HEK293 (cell line): ENCODE measurements at regions not wholly inside any gene's neighbourhood (a gene's known extent, or its start where the extent isn't known, plus 50 kb on each side); places are given as distances from the start of the nearest gene placed in this dataset.

Source experiments
- CTCF ChIA-PET: fragments of 350-600 bp; formaldehyde crosslinking; extraction: SDS; loops from one replicate; lab custom pipeline; 2021; ENCODE audit warnings: antibody characterized with exemption; lab: Yijun Ruan, JAX
- POLR2A ChIA-PET: fragments of 300-600 bp; formaldehyde crosslinking; extraction: SDS; loops from one replicate; lab custom pipeline; 2020; ENCODE audit warnings: antibody characterized with exemption, inconsistent platforms; lab: Yijun Ruan, JAX
- H3K27ac ChIP-seq: fragments of 200-500 bp; sonication (Bioruptor generic); 2 replicates; pipeline ENCODE4 v1.5.1; 2014; ENCODE audit warnings: low read depth, low read length, control low read depth, inconsistent platforms; ENCODE audit errors: extremely low read depth
- H3K36me3 ChIP-seq, 2 experiments: fragments of 200-500 bp in 1 of 2; sonication (Bioruptor generic) in 1 of 2; 1 replicate in 1 of 2; 2 replicates in 1 of 2; pipeline ENCODE4 v1.5.1; 2014 to 2017; ENCODE audit warnings: inconsistent platforms in 2 of 2, low read length in 2 of 2; ENCODE audit not compliant: control insufficient read depth in 2 of 2, insufficient read depth in 1 of 2
- H3K4me1 ChIP-seq: fragments of 200-500 bp; sonication (Bioruptor generic); 2 replicates; pipeline ENCODE4 v1.5.1; 2014; ENCODE audit warnings: mild to moderate bottlenecking, low read length, inconsistent platforms; ENCODE audit not compliant: control insufficient read depth, insufficient read depth
- H3K4me3 ChIP-seq: 2 replicates; pipeline ENCODE4 v1.5.1; 2011; ENCODE audit warnings: low read depth, mild to moderate bottlenecking, control low read depth, low read length, moderate library complexity
- H3K9me3 ChIP-seq: fragments of 200-500 bp; sonication (Bioruptor generic); 2 replicates; pipeline ENCODE4 v1.5.1; 2014; ENCODE audit warnings: low read depth, low read length, inconsistent platforms; ENCODE audit not compliant: control insufficient read depth, insufficient read depth
- IKZF3 ChIP-seq: fragments of 450-650 bp; IDR thresholded peaks from 2 replicates; pipeline ENCODE4 v1.5.0; 2018; ENCODE audit warnings: missing biosample characterization, mild to moderate bottlenecking, missing genetic modification characterization, moderate library complexity
- KLF1 ChIP-seq: fragments of 450-650 bp; formaldehyde crosslinking; IDR thresholded peaks from 2 replicates; pipeline ENCODE4 v1.5.1; 2016; ENCODE audit warnings: missing biosample characterization, missing genetic modification characterization
- KLF9 ChIP-seq: fragments of 450-650 bp; formaldehyde crosslinking; IDR thresholded peaks from 2 replicates; pipeline ENCODE4 v1.5.1; 2016; ENCODE audit warnings: missing biosample characterization, missing genetic modification characterization, low read depth
- MZF1 ChIP-seq: fragments of 450-650 bp; formaldehyde crosslinking; IDR thresholded peaks from 2 replicates; pipeline ENCODE4 v1.5.1; 2017; ENCODE audit warnings: missing biosample characterization, missing genetic modification characterization, borderline replicate concordance
- SALL2 ChIP-seq: fragments of 450-650 bp; formaldehyde crosslinking; IDR thresholded peaks from 2 replicates; pipeline ENCODE4 v1.5.0; 2017; ENCODE audit warnings: missing biosample characterization, mild to moderate bottlenecking, missing genetic modification characterization, borderline replicate concordance
- SCRT2 ChIP-seq: fragments of 450-650 bp; formaldehyde crosslinking; IDR thresholded peaks from 2 replicates; pipeline ENCODE4 v1.5.1; 2016; ENCODE audit warnings: missing biosample characterization, missing genetic modification characterization
- SP2 ChIP-seq: fragments of 450-650 bp; formaldehyde crosslinking; IDR thresholded peaks from 2 replicates; pipeline ENCODE4 v1.5.1; 2016; ENCODE audit warnings: missing biosample characterization, missing genetic modification characterization
- WT1 ChIP-seq: fragments of 450-650 bp; formaldehyde crosslinking; IDR thresholded peaks from 2 replicates; pipeline ENCODE4 v1.5.1; 2016; ENCODE audit warnings: missing biosample characterization, missing genetic modification characterization
- YY2 ChIP-seq: fragments of 450-650 bp; formaldehyde crosslinking; IDR thresholded peaks from 2 replicates; pipeline ENCODE4 v1.5.1; 2016; ENCODE audit warnings: missing biosample characterization, missing genetic modification characterization
- ZBTB10 ChIP-seq: fragments of 450-650 bp; formaldehyde crosslinking; IDR thresholded peaks from 2 replicates; pipeline ENCODE4 v1.5.1; 2016; ENCODE audit warnings: missing biosample characterization, missing genetic modification characterization
- ZBTB17 ChIP-seq: fragments of 450-650 bp; formaldehyde crosslinking; IDR thresholded peaks from 2 replicates; pipeline ENCODE4 v1.5.1; 2016; ENCODE audit warnings: missing biosample characterization, missing genetic modification characterization
- ZBTB8A ChIP-seq: fragments of 450-650 bp; formaldehyde crosslinking; IDR thresholded peaks from 2 replicates; pipeline ENCODE4 v1.5.1; 2016; ENCODE audit warnings: missing biosample characterization, missing genetic modification characterization
- ZFP3 ChIP-seq: fragments of 450-650 bp; formaldehyde crosslinking; IDR thresholded peaks from 2 replicates; pipeline ENCODE4 v1.5.1; 2016; ENCODE audit warnings: low read depth, missing biosample characterization, missing genetic modification characterization
- ZFP69B ChIP-seq: fragments of 450-650 bp; formaldehyde crosslinking; IDR thresholded peaks from 2 replicates; pipeline ENCODE4 v1.5.1; 2016; ENCODE audit warnings: missing biosample characterization, missing genetic modification characterization
- ZNF114 ChIP-seq: fragments of 450-650 bp; formaldehyde crosslinking; IDR thresholded peaks from 2 replicates; pipeline ENCODE4 v1.5.0; 2017; ENCODE audit warnings: missing biosample characterization, missing genetic modification characterization
- ZNF121 ChIP-seq: fragments of 450-650 bp; formaldehyde crosslinking; IDR thresholded peaks from 2 replicates; pipeline ENCODE4 v1.5.1; 2016; ENCODE audit warnings: missing biosample characterization, missing genetic modification characterization
- ZNF138 ChIP-seq: fragments of 450-650 bp; formaldehyde crosslinking; IDR thresholded peaks from 2 replicates; pipeline ENCODE4 v1.5.1; 2016; ENCODE audit warnings: missing biosample characterization, missing genetic modification characterization, borderline replicate concordance
- ZNF140 ChIP-seq: fragments of 450-650 bp; formaldehyde crosslinking; IDR thresholded peaks from 2 replicates; pipeline ENCODE4 v1.5.1; 2016; ENCODE audit warnings: missing biosample characterization, missing genetic modification characterization
- ZNF155 ChIP-seq: fragments of 450-650 bp; formaldehyde crosslinking; IDR thresholded peaks from 2 replicates; pipeline ENCODE4 v1.5.1; 2016; ENCODE audit warnings: missing biosample characterization, missing genetic modification characterization
- ZNF184 ChIP-seq: fragments of 450-650 bp; IDR thresholded peaks from 2 replicates; pipeline ENCODE4 v1.5.1; 2018; ENCODE audit warnings: missing biosample characterization, mild to moderate bottlenecking, missing genetic modification characterization
- ZNF23 ChIP-seq: fragments of 450-650 bp; formaldehyde crosslinking; IDR thresholded peaks from 2 replicates; pipeline ENCODE4 v1.5.1; 2016; ENCODE audit warnings: missing biosample characterization, missing genetic modification characterization, borderline replicate concordance
- ZNF37A ChIP-seq: fragments of 450-650 bp; IDR thresholded peaks from 2 replicates; pipeline ENCODE4 v1.5.1; 2018; ENCODE audit warnings: missing biosample characterization, missing genetic modification characterization
- ZNF560 ChIP-seq: fragments of 450-650 bp; formaldehyde crosslinking; IDR thresholded peaks from 2 replicates; pipeline ENCODE4 v1.5.1; 2017; ENCODE audit warnings: missing biosample characterization, missing genetic modification characterization, borderline replicate concordance
- ZNF623 ChIP-seq: fragments of 450-650 bp; formaldehyde crosslinking; IDR thresholded peaks from 2 replicates; pipeline ENCODE4 v1.5.1; 2016; ENCODE audit warnings: missing biosample characterization, missing genetic modification characterization
- ZNF654 ChIP-seq: fragments of 450-650 bp; formaldehyde crosslinking; IDR thresholded peaks from 2 replicates; pipeline ENCODE4 v1.5.1; 2016; ENCODE audit warnings: low read depth, missing biosample characterization, missing genetic modification characterization
- ZNF660 ChIP-seq: fragments of 450-650 bp; IDR thresholded peaks from 2 replicates; pipeline ENCODE4 v1.5.1; 2018; ENCODE audit warnings: missing biosample characterization, mild to moderate bottlenecking, missing genetic modification characterization
- ZNF830 ChIP-seq: fragments of 450-650 bp; IDR thresholded peaks from 2 replicates; pipeline ENCODE4 v1.5.0; 2018; ENCODE audit warnings: missing biosample characterization, missing genetic modification characterization, low read depth, mild to moderate bottlenecking, moderate library complexity
- ZNF843 ChIP-seq: fragments of 450-650 bp; formaldehyde crosslinking; IDR thresholded peaks from 2 replicates; pipeline ENCODE4 v1.5.1; 2016; ENCODE audit warnings: missing biosample characterization, missing genetic modification characterization
- ZSCAN16 ChIP-seq: fragments of 450-650 bp; formaldehyde crosslinking; IDR thresholded peaks from 2 replicates; pipeline ENCODE4 v1.5.1; 2016; ENCODE audit warnings: missing biosample characterization, missing genetic modification characterization
- TF ChIP-seq, protein P1 (sequence below): fragments of 450-650 bp; formaldehyde crosslinking; IDR thresholded peaks from 2 replicates; pipeline ENCODE4 v1.5.1; 2017; ENCODE audit warnings: missing biosample characterization, missing genetic modification characterization
- TF ChIP-seq, protein P2 (sequence below): fragments of 450-650 bp; formaldehyde crosslinking; IDR thresholded peaks from 2 replicates; pipeline ENCODE4 v1.5.1; 2016; ENCODE audit warnings: missing biosample characterization, missing genetic modification characterization
- TF ChIP-seq, protein P3 (sequence below): fragments of 450-650 bp; formaldehyde crosslinking; IDR thresholded peaks from 2 replicates; pipeline ENCODE4 v1.5.1; 2017; ENCODE audit warnings: missing biosample characterization, missing genetic modification characterization

GRCh38 chr2:241977557-241978300, 108.2 kb downstream of the RTP5 start:
- ChIA-PET POLR2A (no interaction called here), CTCF (interaction anchor here (0.7 kb wide), 1 partner anchor 41 kb away, joined by 3 read pairs; no protein-coding TSS in a partner anchor)
- no peaks in the 10 kb centered on the region for H3K9me3 ChIP-seq
- no peaks in the 10 kb centered on the region for H3K4me1 ChIP-seq
- H3K27ac ChIP-seq = no peak overlapping the region
- no peak overlapping the region for H3K4me3 ChIP-seq
- TF ChIP-seq WT1 (tag by site-specific recombination) (no peak), SP2 (tag by site-specific recombination) (no peak), SALL2 (tag by site-specific recombination) (no peak), ZBTB8A (tag by site-specific recombination) (no peak), ZNF114 (no peak), ZSCAN16 (tag by site-specific recombination) (no peak), ZNF121 (tag by site-specific recombination) (no peak), SCRT2 (no peak), ZNF623 (tag by site-specific recombination) (no peak), MZF1 (tag by site-specific recombination) (no peak), ZNF830 (tag by site-specific recombination) (no peak), ZNF140 (tag by site-specific recombination) (no peak), ZBTB10 (tag by site-specific recombination) (no peak), ZNF654 (no peak), ZBTB17 (tag by site-specific recombination) (no peak)
- no peaks in the 10 kb centered on the region for H3K36me3 ChIP-seq

DNA sequence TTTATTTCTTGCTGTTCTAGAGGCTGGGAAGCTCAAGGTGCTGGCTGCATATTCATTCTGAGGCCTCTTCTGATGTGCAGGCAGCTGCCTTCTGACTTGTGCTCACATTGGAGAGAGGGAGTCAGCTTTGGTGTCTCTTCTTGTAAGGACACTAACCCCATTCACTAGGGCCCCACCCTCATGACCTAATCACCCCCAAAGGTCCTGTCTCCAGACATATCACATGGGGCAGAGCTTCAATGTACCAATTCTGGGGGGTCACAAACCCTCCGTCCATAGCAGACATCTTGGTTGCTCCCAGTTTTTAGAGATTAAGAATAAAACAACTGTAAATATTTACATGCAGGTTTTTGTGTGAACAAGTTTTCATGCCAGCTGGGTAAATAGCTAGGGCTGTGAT, 109.1 kb downstream of the RTP5 start:
- no peaks in the 10 kb centered on the region for H3K4me1 ChIP-seq
- H3K36me3 ChIP-seq = no peaks in the 10 kb centered on the region
- CTCF ChIA-PET = no interaction called here
- H3K9me3 ChIP-seq = no peaks in the 10 kb centered on the region
- POLR2A ChIA-PET = no interaction called here
- no peak overlapping the region for H3K4me3 ChIP-seq
- H3K27ac ChIP-seq = no peak overlapping the region
- TF ChIP-seq ZNF184 (no peak), ZNF23 (tag by site-specific recombination) (no peak), ZFP3 (tag by site-specific recombination) (no peak), ZNF843 (no peak), YY2 (tag by site-specific recombination) (no peak), KLF9 (no peak), ZNF660 (tag by site-specific recombination) (no peak), ZNF37A (no peak), ZNF155 (no peak), ZNF138 (tag by site-specific recombination) (no peak), IKZF3 (tag by site-specific recombination) (no peak), ZFP69B (no peak), SALL2 (tag by site-specific recombination) (no peak), ZNF560 (no peak), KLF1 (tag by site-specific recombination) (no peak)
- TF ChIP-seq, protein P1, sequence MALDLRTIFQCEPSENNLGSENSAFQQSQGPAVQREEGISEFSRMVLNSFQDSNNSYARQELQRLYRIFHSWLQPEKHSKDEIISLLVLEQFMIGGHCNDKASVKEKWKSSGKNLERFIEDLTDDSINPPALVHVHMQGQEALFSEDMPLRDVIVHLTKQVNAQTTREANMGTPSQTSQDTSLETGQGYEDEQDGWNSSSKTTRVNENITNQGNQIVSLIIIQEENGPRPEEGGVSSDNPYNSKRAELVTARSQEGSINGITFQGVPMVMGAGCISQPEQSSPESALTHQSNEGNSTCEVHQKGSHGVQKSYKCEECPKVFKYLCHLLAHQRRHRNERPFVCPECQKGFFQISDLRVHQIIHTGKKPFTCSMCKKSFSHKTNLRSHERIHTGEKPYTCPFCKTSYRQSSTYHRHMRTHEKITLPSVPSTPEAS = no peak
- TF ChIP-seq, protein P2, sequence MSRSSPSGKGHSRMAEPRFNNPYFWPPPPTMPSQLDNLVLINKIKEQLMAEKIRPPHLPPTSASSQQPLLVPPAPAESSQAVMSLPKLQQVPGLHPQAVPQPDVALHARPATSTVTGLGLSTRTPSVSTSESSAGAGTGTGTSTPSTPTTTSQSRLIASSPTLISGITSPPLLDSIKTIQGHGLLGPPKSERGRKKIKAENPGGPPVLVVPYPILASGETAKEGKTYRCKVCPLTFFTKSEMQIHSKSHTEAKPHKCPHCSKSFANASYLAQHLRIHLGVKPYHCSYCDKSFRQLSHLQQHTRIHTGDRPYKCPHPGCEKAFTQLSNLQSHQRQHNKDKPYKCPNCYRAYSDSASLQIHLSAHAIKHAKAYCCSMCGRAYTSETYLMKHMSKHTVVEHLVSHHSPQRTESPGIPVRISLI (tag by site-specific recombination) = no peak
- TF ChIP-seq, protein P3, sequence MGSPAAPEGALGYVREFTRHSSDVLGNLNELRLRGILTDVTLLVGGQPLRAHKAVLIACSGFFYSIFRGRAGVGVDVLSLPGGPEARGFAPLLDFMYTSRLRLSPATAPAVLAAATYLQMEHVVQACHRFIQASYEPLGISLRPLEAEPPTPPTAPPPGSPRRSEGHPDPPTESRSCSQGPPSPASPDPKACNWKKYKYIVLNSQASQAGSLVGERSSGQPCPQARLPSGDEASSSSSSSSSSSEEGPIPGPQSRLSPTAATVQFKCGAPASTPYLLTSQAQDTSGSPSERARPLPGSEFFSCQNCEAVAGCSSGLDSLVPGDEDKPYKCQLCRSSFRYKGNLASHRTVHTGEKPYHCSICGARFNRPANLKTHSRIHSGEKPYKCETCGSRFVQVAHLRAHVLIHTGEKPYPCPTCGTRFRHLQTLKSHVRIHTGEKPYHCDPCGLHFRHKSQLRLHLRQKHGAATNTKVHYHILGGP (tag by site-specific recombination) = no peak
